ENCODE measurements at regions not wholly inside any gene's neighbourhood (a gene's known extent, or its start where the extent isn't known, plus 50 kb on each side); places are given as distances from the start of the nearest gene placed in this dataset.

DNA sequence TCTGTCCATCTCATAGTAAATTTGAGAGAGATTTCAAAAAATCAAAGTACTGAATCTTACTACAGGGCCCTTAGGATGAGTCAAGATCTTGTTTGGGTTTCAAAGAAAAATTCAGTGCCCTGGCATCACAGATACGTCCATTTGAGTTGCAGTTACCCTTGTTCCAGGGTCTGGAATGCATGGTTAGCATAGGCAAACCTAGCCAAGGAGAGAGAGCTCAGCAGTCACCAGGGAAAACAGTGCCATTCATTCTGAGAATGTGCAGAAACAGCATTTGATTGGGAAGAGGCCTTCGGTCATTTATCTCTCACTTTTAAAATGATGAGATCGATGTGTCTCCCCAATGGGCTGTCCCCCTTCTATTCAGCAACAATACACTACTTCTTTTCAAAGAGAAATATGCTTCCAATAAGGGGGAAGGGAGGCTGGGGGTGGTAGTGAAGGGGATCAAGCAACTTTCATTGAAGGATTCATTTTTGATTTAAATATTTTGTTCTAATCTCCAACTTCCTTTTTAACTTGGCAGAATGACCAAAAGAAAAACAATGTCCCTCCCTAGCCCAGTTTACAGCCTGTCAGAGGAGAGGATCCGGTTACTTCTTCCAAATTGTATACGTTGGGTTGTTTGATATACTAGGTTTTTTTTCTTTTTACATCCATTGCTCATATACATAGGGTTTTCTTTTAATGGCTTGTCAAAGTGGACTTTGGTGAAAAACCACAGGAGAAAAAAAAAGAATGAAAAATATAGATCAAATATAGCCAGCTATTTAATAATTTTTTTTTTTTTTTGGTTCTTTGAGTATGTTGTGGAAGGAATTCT is 491.1 kb downstream of the CCDC171 start:
- Histone ChIP-seq H3K4me2 (peak overlapping the region; percentile 5), H3K4me1 (ENCODE audit: insufficient read depth) (peaks cover 30% of the 10 kb centered on the region), H4K20me1 (ENCODE audit: insufficient read depth, poor library complexity, severe bottlenecking) (no peaks in the 10 kb centered on the region), H3K9me3 (ENCODE audit: low read depth) (no peaks in the 10 kb centered on the region), H3K27ac (peak overlapping the region; percentile 86), H3K4me3 (no peak overlapping the region), H3K79me2 (no peaks in the 10 kb centered on the region), H3K36me3 (replicated peaks; ENCODE audit: insufficient read depth, low read depth) (no peaks in the 10 kb centered on the region), H3K27me3 (no peaks in the 10 kb centered on the region), H3K9me2 (replicated peaks; ENCODE audit: insufficient read depth) (no peaks in the 10 kb centered on the region), H2AFZ (no peak overlapping the region)
- TF ChIP-seq, protein P1, sequence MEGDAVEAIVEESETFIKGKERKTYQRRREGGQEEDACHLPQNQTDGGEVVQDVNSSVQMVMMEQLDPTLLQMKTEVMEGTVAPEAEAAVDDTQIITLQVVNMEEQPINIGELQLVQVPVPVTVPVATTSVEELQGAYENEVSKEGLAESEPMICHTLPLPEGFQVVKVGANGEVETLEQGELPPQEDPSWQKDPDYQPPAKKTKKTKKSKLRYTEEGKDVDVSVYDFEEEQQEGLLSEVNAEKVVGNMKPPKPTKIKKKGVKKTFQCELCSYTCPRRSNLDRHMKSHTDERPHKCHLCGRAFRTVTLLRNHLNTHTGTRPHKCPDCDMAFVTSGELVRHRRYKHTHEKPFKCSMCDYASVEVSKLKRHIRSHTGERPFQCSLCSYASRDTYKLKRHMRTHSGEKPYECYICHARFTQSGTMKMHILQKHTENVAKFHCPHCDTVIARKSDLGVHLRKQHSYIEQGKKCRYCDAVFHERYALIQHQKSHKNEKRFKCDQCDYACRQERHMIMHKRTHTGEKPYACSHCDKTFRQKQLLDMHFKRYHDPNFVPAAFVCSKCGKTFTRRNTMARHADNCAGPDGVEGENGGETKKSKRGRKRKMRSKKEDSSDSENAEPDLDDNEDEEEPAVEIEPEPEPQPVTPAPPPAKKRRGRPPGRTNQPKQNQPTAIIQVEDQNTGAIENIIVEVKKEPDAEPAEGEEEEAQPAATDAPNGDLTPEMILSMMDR (IDR thresholded peaks at IDR 0.05; ENCODE audit: poor library complexity), result no peak
- TF ChIP-seq EZH2 (IDR thresholded peaks at IDR 0.05; ENCODE audit: borderline replicate concordance) (no peak), EZH2phosphoT487 (IDR thresholded peaks at IDR 0.05; ENCODE audit: low read depth, severe bottlenecking, unreplicated experiment) (no peak)
- DNase-seq (ENCODE audit: low spot score), result no peak
- 50% methylated on average over 5 of the region's 5 CpGs for WGBS (ENCODE audit: low lambda C conversion rate, missing lambda C conversion rate)

DNA sequence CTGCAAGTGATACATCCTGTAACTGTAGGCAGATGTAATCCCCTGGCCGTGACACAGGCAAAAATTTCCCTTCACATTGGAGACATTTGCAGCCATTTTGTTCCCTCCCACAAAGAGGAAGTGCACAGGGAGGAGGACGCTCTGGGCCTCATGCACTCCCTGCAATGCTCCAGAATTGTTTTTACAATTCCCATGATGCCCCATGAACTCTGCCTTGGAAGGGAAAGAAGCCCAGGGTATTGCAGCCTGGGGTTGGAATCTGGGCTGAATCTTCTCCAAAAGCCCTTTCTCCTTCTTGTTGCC is 491.7 kb downstream of the CCDC171 start:
- H3K9me3 ChIP-seq (ENCODE audit: low read depth), result no peaks in the 10 kb centered on the region
- TF ChIP-seq EZH2 (IDR thresholded peaks at IDR 0.05; ENCODE audit: borderline replicate concordance), result no peak
- TF ChIP-seq, protein P1 (IDR thresholded peaks at IDR 0.05; ENCODE audit: poor library complexity), result no peak
- no peak for TF ChIP-seq EZH2phosphoT487 (IDR thresholded peaks at IDR 0.05; ENCODE audit: low read depth, severe bottlenecking, unreplicated experiment)
- peaks cover 30% of the 10 kb centered on the region for H3K4me1 ChIP-seq (ENCODE audit: insufficient read depth)
- no peak overlapping the region for H2AFZ ChIP-seq
- 62% methylated on average over 2 of the region's 2 CpGs for WGBS (ENCODE audit: low lambda C conversion rate, missing lambda C conversion rate)
- H3K9me2 ChIP-seq (replicated peaks; ENCODE audit: insufficient read depth), result no peaks in the 10 kb centered on the region
- H3K4me3 ChIP-seq, result no peak overlapping the region
- H3K36me3 ChIP-seq (replicated peaks; ENCODE audit: insufficient read depth, low read depth), result no peaks in the 10 kb centered on the region
- H4K20me1 ChIP-seq (ENCODE audit: insufficient read depth, poor library complexity, severe bottlenecking), result no peaks in the 10 kb centered on the region
- H3K4me2 ChIP-seq, result no peak overlapping the region
- peak; percentile 22 for DNase-seq (ENCODE audit: low spot score)
- H3K79me2 ChIP-seq, result no peaks in the 10 kb centered on the region
- H3K27me3 ChIP-seq, result no peaks in the 10 kb centered on the region
- peak overlapping the region; percentile 86 for H3K27ac ChIP-seq

GRCh38 chr9:16045651-16046280 is 492.9 kb downstream of the CCDC171 start:
- Histone ChIP-seq H3K79me2 (no peaks in the 10 kb centered on the region), H3K4me3 (no peak overlapping the region), H3K4me1 (ENCODE audit: insufficient read depth) (peaks cover 19% of the 10 kb centered on the region), H3K27me3 (no peaks in the 10 kb centered on the region), H3K27ac (peak overlapping the region; percentile 86), H3K9me3 (ENCODE audit: low read depth) (no peaks in the 10 kb centered on the region), H3K9me2 (replicated peaks; ENCODE audit: insufficient read depth) (no peaks in the 10 kb centered on the region), H3K36me3 (replicated peaks; ENCODE audit: insufficient read depth, low read depth) (no peaks in the 10 kb centered on the region), H3K4me2 (no peak overlapping the region), H2AFZ (no peak overlapping the region), H4K20me1 (ENCODE audit: insufficient read depth, poor library complexity, severe bottlenecking) (no peaks in the 10 kb centered on the region)
- no peak for TF ChIP-seq EZH2phosphoT487 (IDR thresholded peaks at IDR 0.05; ENCODE audit: low read depth, severe bottlenecking, unreplicated experiment)
- TF ChIP-seq, protein P1 (IDR thresholded peaks at IDR 0.05; ENCODE audit: poor library complexity), result no peak
- no peak for TF ChIP-seq EZH2 (IDR thresholded peaks at IDR 0.05; ENCODE audit: borderline replicate concordance)
- 98% methylated on average over 2 of the region's 2 CpGs for WGBS (ENCODE audit: low lambda C conversion rate, missing lambda C conversion rate)
- DNase-seq (ENCODE audit: low spot score), result no peak
